Left lobe of liver (tissue), 2 donors: ENCODE measurements at regions not wholly inside any gene's neighbourhood (a gene's known extent, or its start where the extent isn't known, plus 50 kb on each side); places are given as distances from the start of the nearest gene placed in this dataset.

Source experiments
- ATAC-seq: fragments of 200-7000 bp; cut with Tn5 transposase; one replicate; pipeline ENCODE4 v1.9.1; 2020; ENCODE audit warnings: mild to moderate bottlenecking, moderate library complexity
- DNase-seq: peaks from one replicate; pipeline ENCODE4 v3.0.0-alpha.2; 2020; ENCODE audit warnings: low spot score
- donor health status: DM: no; HTN: no; CAD: no; lungs with moderate emphysema.
- donor health status: DM: no; HTN: yes; CAD: no.

DNA sequence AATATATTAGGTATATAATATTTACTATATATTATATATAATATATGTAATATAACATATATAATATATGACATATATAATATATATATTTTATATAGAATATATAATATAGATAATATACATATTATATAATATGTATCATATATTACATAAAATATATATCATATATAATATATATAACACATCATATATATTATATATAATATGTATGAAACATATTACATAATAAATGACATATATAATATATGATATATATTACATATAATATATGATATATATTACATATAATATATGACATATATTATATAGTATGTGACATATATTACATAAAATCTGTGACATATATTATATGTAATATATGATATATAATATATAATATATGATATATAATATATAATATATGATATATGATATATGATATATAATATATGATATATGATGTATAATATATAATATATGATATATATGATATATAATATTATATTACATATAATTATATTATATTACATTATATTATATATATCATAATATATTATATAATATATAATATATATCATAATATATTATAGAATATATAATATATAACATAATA is 119.5 kb upstream of the RIMBP3 start:
- no peak for ATAC-seq
- no peak for DNase-seq

DNA sequence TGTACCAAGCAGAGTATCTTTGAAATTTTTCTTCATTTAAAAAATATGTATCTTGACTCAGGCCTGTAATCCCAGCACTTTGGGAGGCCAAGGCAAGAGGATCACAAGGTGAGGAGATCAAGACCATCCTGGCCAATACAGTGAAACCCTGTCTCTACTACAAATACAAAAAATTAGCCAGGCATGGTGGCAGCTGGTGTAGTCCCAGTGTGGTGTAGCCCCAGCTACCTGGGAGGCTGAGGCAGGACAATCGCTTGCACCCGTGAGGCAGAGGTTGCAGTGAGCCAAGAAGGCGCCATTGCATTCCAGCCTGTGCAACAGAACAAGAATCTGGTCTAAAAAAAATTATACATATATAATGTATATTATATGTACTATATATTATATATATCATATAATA is 118.7 kb upstream of the RIMBP3 start:
- ATAC-seq (peak; percentile 65), DNase-seq (peak; percentile 91)
